SIG-M5 treated with dmso at 0.1 percent for 504 hours (cell line): ENCODE measurements at regions not wholly inside any gene's neighbourhood (a gene's known extent, or its start where the extent isn't known, plus 50 kb on each side); places are given as distances from the start of the nearest gene placed in this dataset.
A peak's percentile ranks its signal among the peaks of the same experiment; 100 is the strongest.

ENCODE experiments used
- DNase-seq: peaks from one replicate; lab custom pipeline; 2025; ENCODE audit not compliant: unreplicated experiment; lab: John Stamatoyannopoulos, UW

- no peak for DNase-seq
Measured at GRCh38 chr10:111200505-111201186, 123.8 kb downstream of the ADRA2A start.

- no peak for DNase-seq
Measured at GRCh38 chr10:111203615-111204014, 126.8 kb downstream of the ADRA2A start.

- DNase-seq = no peak
Measured at GRCh38 chr10:111204838-111205237, 128.0 kb downstream of the ADRA2A start.

GRCh38 chr10:111206521-111206920, 129.7 kb downstream of the ADRA2A start:
- DNase-seq = no peak

GRCh38 chr10:111207500-111207899, 130.7 kb downstream of the ADRA2A start:
- peak; percentile 0 for DNase-seq

GRCh38 chr10:111208951-111209350, 132.1 kb downstream of the ADRA2A start:
- DNase-seq = no peak

- DNase-seq = no peak
Measured at GRCh38 chr10:111209692-111210091, 132.9 kb downstream of the ADRA2A start.

- no peak for DNase-seq
Measured at GRCh38 chr10:111211241-111211640, 134.4 kb downstream of the ADRA2A start.

GRCh38 chr10:111211706-111212105, 134.9 kb downstream of the ADRA2A start:
- DNase-seq = peak; percentile 2

GRCh38 chr10:111221682-111222480, 145.1 kb downstream of the ADRA2A start:
- DNase-seq = no peak

GRCh38 chr10:111222961-111223360, 146.1 kb downstream of the ADRA2A start:
- no peak for DNase-seq

GRCh38 chr10:111231779-111232178, 154.9 kb downstream of the ADRA2A start:
- no peak for DNase-seq

GRCh38 chr10:111233439-111233838, 156.6 kb downstream of the ADRA2A start:
- DNase-seq = no peak

- no peak for DNase-seq
Measured at GRCh38 chr10:111234234-111234913, 157.5 kb downstream of the ADRA2A start.

- no peak for DNase-seq
Measured at GRCh38 chr10:111234914-111235302, 158.1 kb downstream of the ADRA2A start.

- DNase-seq = no peak
Measured at GRCh38 chr10:111240348-111240747, 163.5 kb downstream of the ADRA2A start.

GRCh38 chr10:111243126-111243525, 166.3 kb downstream of the ADRA2A start:
- DNase-seq = no peak

- no peak for DNase-seq
Measured at GRCh38 chr10:111246136-111246535, 169.3 kb downstream of the ADRA2A start.

GRCh38 chr10:111246814-111247452, 170.1 kb downstream of the ADRA2A start:
- DNase-seq = no peak

- DNase-seq = no peak
Measured at GRCh38 chr10:111247781-111248389, 171.1 kb downstream of the ADRA2A start.

- no peak for DNase-seq
Measured at GRCh38 chr10:111249925-111250324, 173.1 kb downstream of the ADRA2A start.
